Stimulated activated CD4-positive, alpha-beta T cell treated with anti-CD3 and anti-CD28 coated beads, Interleukin-2, amount 100 ng/mL, for 24 hours (primary cell): ENCODE measurements at regions not wholly inside any gene's neighbourhood (a gene's known extent, or its start where the extent isn't known, plus 50 kb on each side); places are given as distances from the start of the nearest gene placed in this dataset.
"Not testable (repeated sequence)": the region's sequence is repeated elsewhere in the genome, so short reads cannot be mapped to it uniquely, and the experiment has no call there.

Experiments
- DNase-seq, 2 donors: peaks; one replicate each; pipeline ENCODE4 v3.0.0-alpha.2; 2020

- DNase-seq, result no peak
Observed at GRCh38 chr3:34132069-34132692, 333.8 kb downstream of the PDCD6IP start.

- DNase-seq, result no peak
Observed at GRCh38 chr3:34139566-34139965, 341.1 kb downstream of the PDCD6IP start.

- DNase-seq, result no peak
Observed at GRCh38 chr3:34140616-34141015, 342.2 kb downstream of the PDCD6IP start.

GRCh38 chr3:34141841-34142337 lies 343.5 kb downstream of the PDCD6IP start:
- DNase-seq, result no peak

- DNase-seq, result no peak
Observed at GRCh38 chr3:34145796-34146195, 347.4 kb downstream of the PDCD6IP start.

- no peak for DNase-seq
Observed at GRCh38 chr3:34146596-34146995, 348.2 kb downstream of the PDCD6IP start.

GRCh38 chr3:34150992-34151391 lies 352.6 kb downstream of the PDCD6IP start:
- DNase-seq, result no peak

- no peak for DNase-seq
Observed at GRCh38 chr3:34152656-34153055, 354.2 kb downstream of the PDCD6IP start.

- DNase-seq, result no peak
Observed at GRCh38 chr3:34155108-34155507, 356.7 kb downstream of the PDCD6IP start.

- DNase-seq, result no peak
Observed at GRCh38 chr3:34155666-34156065, 357.2 kb downstream of the PDCD6IP start.

GRCh38 chr3:34157491-34157890 lies 359.1 kb downstream of the PDCD6IP start:
- no peak for DNase-seq

- DNase-seq, result no peak
Observed at GRCh38 chr3:34159613-34160420, 361.4 kb downstream of the PDCD6IP start.

- DNase-seq, result not testable (repeated sequence)
Observed at GRCh38 chr3:34169636-34170035, 371.2 kb downstream of the PDCD6IP start.

GRCh38 chr3:34174740-34175139 lies 376.3 kb downstream of the PDCD6IP start:
- DNase-seq, result no peak

- DNase-seq, result no peak
Observed at GRCh38 chr3:34175636-34176176, 377.3 kb downstream of the PDCD6IP start.

- DNase-seq, result no peak
Observed at GRCh38 chr3:34176723-34177122, 378.3 kb downstream of the PDCD6IP start.

GRCh38 chr3:34178415-34178814 lies 380.0 kb downstream of the PDCD6IP start:
- DNase-seq, result no peak

- no peak for DNase-seq
Observed at GRCh38 chr3:34179716-34180115, 381.3 kb downstream of the PDCD6IP start.

GRCh38 chr3:34180532-34180931 lies 382.1 kb downstream of the PDCD6IP start:
- DNase-seq, result no peak

- no peak for DNase-seq
Observed at GRCh38 chr3:34183114-34183513, 384.7 kb downstream of the PDCD6IP start.

- DNase-seq, result no peak
Observed at GRCh38 chr3:34183611-34184340, 385.3 kb downstream of the PDCD6IP start.

- DNase-seq, result no peak
Observed at GRCh38 chr3:34185301-34185700, 386.9 kb downstream of the PDCD6IP start.

- no peak for DNase-seq
Observed at GRCh38 chr3:34189133-34189532, 390.7 kb downstream of the PDCD6IP start.
